CD4-positive, alpha-beta T cell treated with Interleukin-6 for 4 hours (primary cell): ENCODE measurements at regions not wholly inside any gene's neighbourhood (a gene's known extent, or its start where the extent isn't known, plus 50 kb on each side); places are given as distances from the start of the nearest gene placed in this dataset.
"Not testable (repeated sequence)": the region's sequence is repeated elsewhere in the genome, so short reads cannot be mapped to it uniquely, and the experiment has no call there.

Source experiments
- DNase-seq: peaks from one replicate; pipeline ENCODE4 v3.0.0-alpha.2; 2020; ENCODE audit warnings: mixed read lengths

DNA sequence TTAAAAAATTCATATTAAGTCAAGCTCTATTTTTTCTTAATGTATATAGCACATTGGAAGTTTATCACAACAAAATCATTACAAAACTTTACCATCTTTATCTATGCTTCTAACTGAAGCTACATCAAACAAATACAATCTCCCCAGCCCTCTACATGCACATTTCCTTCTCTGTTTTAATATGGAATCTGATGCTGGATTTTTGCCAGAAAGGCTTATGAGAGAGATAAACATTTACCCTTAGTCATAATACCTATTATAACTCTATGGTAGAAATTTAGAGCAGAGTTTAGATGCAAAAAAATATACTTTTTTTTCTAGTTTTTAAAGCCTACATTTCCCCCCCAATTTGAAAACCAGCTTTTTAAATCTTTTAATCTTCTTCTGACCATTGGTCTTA is 1198.6 kb downstream of the GATA3 start:
- no peak for DNase-seq

DNA sequence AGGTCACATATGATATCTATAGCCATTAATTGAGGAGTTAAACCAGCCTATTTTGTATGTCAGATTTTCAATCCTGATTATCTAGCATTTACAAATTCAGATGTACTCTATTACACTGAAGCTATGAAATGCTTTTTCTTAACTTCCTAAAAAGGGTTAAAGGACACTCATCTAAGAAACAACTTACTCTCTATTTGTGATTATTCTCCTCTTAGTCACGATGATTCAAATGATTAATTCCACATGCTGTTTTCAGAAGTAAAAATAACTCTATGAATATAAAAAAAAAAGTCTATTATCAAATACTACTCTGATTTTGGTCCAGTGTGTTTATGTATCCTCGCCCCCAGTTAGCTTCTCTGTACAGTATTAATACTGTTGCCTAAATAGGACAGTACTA is 1199.9 kb downstream of the GATA3 start:
- no peak for DNase-seq

DNA sequence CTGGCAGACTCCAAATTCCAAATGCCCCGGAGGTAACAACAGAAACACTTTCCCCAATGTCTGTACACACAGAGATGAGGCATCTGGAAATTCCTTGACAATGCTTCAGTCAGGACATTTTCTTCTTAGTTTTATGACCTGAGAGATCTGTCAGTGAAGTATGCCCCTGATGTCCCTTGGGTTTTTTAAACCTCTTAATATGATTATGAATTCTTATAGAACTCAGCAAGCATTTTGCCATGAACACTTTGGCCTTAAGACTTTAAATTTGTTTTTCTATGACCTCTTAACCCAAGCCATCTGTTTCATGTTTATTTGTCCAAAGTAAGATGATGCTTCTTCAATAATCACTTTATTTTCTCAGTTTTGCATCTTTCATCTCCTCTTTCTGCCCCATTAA is 1206.2 kb downstream of the GATA3 start:
- no peak for DNase-seq

DNA sequence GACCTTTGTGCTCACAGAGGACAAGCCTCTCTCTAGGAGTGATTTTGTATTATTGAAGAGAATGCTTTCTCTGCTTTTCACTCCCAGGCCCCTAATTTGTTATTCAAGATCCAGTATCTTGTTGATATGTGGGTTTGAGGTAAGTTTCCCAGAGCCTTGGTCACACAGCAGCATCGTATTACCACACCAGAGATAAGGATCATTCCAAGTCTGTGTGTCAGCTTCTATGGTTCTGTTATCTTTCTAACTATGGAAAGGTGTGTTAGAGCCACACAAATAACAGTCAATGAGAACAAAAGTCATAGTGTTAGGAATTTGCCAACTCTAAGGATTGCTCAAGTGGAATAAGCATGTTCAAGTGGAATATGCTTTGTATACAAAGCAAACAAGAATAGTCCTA is 1208.3 kb downstream of the GATA3 start:
- DNase-seq: no peak

DNA sequence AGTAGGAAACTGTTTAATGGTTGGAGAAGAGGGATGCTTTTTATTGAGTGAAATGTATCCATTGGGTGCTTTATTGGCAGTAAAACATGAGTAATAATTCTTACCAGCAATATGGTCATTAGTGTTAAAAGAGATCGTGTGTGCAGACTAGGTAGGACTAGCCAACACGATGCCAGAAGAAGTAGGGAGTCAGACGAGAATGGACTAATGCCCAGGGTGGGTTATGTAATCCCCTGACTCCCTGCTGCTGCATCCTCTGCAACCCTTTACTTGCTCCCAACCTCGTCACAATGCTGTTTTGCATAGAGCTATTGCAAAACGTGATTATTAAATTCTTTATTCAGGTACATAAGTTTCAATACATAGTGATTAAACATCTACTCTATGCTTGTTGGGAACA is 1213.7 kb downstream of the GATA3 start:
- DNase-seq: no peak

DNA sequence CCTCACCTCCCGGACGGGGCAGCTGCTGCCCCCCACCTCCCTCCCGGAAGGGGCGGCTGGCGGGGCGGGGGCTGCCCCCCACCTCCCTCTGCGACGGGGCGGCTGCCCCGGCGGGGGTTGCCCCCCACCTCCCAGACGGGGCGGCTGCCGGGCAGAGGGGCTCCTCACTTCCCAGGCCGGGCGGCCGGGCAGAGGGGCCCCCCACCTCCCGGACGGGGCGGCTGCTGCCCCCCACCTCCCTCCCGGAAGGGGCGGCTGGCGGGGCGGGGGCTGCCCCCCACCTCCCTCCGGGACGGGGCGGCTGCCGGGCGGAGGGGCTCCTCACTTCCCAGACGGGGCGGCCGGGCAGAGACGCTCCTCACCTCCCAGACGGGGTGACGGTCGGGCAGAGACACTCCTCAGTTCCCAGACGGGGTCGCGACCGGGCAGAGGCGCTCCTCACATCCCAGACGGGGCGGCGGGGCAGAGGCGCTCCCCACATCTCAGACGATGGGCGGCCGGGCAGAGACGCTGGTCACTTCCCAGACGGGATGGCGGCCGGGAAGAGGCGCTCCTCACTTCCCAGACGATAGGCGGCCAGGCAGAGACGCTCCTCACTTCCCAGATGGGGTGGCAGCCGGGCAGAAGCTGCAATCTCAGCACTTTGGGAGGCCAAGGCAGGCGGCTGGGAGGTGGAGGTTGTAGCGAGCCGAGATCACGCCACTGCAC is 1218.8 kb downstream of the GATA3 start:
- not testable (repeated sequence) for DNase-seq

DNA sequence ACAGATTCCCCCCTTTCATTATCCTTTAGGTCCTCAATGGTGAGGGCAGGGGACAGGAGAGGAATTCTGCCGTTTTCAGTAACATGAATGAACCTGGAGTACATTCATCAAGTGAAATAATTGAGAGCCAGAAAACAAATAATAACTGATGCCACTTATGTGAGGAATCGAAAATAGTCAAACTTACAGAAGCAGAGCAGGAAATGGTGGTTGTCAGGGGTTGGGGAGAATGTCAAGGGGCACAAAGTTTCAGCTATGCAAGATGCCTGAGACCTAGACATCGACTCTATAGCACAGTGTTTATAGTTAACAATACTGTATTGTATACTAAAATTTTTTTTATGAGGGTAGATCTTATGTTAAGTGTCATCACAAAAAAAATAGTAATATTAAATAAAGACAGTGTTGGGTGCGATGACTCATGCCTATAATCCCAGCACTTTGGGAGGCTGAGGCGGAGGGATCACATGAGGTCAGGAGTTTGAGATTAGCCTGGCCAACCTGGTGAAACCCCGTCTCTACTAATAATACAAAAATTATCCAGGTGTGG is 1219.8 kb downstream of the GATA3 start:
- DNase-seq: no peak

DNA sequence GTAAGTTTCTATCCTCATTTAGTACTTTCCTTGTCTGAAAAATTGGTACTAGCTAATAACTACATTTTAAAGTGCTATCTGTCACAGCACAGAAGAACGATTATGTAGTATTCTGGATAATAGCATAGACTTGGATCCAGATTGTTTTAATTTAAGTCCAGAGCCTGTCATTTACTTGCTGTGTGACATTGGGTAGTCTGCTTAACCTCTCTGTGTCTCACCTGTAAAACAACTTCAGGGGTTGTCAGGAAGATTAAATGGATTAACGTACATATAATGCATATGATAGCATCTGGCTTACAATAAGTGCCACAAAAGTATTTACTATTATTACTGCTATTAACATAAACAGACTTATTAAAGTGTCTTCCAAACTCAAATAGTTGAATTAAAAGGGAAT is 1221.4 kb downstream of the GATA3 start:
- DNase-seq: no peak

DNA sequence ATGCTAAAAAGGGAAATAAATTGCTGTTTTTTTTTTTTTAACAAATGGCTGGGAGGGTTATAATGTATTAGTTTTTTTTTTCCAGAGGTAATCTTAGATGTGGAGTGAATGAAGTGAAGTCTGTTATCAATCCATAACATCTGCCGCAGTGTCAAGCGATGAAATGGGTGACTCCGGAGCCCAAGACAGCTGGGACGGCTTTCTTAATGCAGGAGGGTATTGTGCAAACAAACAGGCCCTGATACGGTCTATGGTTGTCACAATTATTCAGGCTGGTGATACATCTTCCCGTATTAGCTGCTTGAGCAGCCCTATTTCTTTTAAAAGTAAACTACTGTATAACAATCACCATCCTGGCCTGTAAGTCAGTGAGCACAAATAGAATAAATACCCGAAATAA is 1231.2 kb downstream of the GATA3 start:
- no peak for DNase-seq

DNA sequence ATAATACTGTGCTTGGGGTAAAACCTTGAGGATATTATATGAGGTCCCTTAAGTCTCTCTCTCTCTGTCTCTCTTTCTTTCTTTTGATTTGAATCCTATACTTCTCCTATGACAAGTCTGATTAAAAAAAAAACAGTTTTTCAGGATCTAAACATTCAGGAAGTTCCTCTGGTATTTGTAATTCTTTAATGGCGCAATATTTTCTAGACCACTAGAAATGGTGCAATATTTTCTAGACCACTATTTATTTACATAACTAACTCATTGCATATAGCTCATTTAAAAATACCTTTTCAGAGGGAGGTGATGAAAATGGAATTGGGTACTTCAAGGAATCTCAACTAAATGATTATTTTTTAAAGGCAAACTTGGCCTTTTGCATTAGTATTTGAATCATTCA is 1235.3 kb downstream of the GATA3 start:
- no peak for DNase-seq

DNA sequence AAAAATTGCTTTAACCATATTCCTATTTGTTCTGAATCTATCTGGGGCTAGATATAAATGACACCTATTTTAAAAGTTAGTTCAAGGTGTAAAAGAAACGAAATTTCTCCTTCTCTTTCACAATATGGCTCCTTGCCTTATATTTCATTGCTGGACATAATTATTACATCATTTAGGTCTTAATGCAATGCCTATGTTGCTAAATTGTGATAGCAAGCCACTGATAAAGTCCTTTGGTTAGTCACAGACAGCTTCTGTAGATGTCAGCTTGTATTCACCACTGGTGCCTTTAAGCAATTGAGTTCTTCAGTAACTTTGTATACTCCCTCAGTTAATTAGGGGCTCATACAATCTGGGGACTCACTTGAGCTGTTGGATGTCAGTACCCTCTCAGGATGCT is 1236.6 kb downstream of the GATA3 start:
- DNase-seq: no peak

DNA sequence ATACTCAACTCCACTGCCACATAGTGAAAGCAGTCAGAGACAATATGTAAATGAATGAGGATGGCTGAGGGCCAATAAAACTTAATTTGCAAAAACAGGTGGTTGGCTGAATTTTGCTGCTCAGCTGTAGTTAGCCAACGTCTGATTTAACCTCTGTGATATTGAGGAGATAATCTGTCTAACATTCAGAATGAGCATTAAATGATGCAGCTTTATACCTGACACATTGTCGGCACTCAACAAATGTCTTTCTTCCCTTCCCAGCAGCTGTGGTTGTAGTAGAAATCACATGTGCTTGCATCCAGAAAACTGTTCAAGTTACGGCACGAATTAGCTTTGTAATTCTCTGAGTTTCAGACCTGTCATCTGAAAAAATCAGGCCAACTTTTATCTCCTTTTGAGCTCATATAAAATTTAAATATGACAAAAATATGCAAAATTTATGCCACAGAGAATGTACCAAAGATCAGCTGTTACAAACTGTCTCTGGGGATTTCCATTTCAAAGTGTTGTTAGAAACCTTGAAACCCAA is 1239.7 kb downstream of the GATA3 start:
- no peak for DNase-seq

DNA sequence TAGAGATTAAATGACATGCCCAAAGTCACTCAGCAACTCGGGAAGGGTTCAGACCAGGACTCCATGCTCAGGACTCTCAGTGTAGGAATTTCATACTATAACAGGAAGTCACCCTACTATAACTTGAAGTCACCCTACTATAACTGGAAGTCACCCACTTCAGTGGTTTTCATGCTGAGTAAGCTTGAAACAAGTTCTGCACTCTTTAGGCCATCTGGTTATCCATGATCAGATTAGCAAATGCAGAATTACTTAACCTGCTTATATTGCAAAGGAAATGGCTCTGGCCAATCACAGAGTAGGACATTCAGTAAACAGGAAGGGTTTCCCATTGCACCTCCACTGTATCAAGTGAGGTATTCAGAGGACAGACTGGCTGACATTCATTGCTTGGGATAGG is 1240.4 kb downstream of the GATA3 start:
- DNase-seq: no peak

DNA sequence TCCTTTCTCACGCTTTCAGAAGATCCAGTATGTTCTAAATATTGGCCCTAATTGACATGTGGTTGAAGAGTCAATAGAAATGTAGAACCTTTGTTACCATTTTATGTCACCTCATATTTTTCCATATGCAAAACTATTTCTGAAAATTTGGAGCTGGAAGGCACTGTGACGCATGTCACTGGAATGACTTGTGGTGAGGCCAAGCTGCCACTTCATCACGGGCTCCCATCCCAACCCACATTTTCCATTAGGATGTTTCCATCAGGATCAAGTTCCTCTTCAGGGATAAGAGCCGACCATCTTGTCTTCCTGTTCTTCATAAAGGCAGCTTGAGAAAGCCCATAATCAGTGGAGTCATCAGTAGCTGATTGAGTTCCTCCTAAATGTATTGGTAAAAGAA is 1241.7 kb downstream of the GATA3 start:
- DNase-seq: no peak

DNA sequence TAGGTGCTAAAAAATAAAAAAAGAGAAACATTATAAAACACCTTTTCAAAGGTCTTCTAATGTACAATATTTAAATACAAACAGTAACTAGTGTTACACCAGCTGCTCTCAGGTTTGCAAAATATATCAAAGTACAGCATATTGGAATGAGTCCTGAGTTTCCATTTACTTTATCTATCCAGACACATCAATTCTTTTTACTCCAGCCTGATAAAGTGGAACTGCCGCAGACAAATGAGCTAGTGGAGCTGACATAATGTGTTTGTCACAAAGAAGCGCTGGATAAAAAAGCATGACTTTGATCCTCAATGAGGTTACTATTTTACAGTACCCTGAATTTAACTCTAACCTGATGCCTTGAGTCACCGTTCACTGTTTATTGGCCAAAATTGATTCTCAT is 1243.1 kb downstream of the GATA3 start:
- no peak for DNase-seq

DNA sequence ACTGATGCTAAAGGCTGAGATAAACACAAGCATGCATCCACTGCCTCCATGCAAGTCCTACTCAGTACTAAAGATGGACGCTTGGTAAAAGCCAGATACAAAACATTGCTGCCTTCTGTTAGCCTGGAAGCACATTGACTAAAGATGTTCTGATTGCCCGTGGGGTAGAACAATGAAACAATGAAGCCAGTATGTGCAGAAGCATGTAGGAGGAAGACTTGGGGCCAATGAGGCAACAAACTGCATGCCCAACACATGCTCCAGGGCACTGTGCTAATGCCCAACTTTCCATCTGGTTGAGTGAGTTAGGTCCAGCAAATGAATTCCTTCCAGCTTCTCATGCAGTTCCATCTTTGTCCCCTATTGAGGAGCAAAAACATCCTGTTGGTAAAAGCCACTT is 1245.5 kb downstream of the GATA3 start:
- no peak for DNase-seq

DNA sequence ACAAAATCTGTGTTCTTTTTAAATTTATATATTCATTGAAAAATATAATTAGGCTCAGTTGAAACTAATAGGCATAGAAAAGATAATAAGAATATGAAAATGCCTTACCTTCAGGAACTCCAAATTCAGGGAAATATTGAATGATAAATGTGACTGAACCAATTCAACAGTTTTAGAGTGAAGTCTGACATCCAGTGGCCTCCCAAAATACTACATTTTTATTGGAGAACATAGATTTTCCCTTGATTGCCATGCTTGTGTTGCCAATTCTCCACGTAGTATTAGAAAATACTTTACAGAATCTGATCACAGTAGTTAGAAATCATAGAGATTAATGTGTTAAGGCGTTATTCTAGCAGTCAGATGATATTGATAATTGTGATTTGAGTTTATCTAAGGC is 1246.7 kb downstream of the GATA3 start:
- DNase-seq: no peak

DNA sequence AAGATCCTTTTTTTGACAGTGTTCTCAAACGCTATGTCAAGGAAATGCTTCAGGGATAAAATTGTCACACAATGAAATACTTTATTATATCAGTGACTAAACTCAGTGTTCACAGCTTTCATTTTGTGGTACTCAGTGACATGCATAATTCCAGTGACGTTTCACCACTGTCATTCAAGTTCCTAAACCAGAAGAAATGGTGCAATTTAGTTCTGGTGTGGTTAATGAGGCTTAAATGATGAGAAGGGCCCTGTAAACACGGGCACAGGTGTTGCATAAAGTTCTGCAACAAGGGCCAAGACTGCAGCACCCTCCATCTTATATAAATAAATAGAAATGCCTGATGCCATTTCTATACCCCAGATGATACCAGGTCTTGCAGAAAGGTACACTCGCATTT is 1247.1 kb downstream of the GATA3 start:
- no peak for DNase-seq

DNA sequence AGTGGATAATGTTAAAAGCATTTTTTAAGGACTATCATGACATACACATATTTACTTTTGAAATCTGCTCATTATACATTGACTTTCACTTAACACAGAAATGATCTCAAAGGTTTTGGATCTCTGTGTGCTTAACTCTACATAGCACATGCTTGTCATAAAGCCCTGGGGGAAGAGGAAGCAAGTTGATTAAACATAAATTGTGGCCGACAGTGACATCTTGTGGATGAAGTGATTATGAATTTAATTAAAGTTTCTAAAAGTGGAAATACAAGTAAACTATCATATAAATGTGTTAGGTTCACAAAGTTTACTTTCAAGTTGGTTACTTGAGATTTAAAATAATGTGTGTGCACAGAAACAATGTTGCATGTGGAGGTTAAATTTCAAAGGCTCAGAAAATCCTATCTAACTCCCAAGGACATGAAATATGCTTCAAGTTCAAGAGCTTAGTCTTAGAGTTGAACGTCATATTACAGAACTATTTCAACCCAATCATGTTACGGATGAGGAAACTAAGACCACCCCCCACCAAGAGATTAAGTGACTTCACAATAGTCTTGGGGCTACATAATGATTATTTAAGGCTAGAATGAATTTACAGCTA is 1247.8 kb downstream of the GATA3 start:
- DNase-seq: peak; percentile 26

DNA sequence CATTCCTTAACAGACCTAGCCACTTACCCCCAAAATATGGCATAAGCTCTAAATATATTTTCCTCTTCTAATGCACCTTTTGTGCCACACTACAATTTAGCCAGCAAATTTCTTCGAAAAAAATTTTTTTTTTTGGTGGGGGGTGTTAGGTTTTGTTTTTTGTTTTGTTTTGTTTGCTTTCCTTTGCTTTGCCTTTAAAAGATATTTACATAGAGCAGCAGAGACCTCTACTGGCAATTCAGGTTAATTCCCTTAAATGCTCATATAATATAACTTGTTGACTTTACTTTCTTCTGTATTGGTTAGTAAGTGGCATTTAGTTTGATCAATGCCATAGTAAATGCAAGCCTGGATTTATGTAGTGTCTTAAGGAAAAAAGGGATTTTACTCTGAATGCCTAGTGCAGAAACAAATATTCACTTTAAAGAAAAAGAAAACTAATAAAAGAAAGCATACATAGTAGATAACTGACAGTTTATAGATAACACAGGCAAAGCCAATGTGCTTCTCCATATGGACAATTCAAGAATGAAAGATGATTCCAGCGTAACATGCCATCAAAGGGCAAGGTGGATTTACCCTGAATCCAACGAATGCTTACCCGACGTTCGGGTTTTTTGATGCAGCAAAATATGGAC is 1250.6 kb downstream of the GATA3 start:
- DNase-seq: no peak

DNA sequence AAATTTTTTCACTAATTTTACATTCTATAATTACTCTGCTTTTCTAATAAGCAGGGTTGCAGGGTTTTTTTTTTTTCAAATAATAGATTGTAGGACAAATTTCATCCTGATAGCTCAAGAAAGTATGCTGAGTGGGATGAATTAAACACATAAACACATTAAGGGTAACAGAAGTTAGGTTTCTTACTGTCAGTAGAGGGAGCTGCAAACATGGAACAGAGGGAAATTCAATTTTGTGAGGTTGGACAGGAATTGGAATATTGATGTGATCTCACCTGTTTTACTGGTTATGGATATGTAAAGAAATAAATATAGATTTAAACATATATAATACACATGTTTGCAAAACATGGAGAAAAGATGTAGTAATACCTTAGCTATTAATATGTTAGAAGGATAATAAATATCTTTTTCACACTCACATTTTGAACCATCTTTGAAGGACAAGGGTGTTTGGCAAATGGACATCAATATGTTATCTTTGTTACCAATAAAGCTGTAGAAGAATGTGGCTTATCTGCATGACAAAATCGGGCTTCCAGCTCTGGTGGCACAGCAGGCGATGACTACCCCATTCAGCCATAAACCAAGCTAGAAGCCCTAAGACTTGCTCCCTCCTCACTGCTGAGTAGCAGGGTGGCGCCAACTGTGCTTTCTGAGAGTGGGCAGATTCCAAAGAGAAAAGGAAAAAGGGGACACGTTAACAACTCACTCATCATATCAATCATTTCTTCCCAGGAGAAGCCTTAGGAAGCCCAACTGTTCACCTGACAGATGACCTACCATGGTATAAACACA is 1257.4 kb downstream of the GATA3 start:
- no peak for DNase-seq

DNA sequence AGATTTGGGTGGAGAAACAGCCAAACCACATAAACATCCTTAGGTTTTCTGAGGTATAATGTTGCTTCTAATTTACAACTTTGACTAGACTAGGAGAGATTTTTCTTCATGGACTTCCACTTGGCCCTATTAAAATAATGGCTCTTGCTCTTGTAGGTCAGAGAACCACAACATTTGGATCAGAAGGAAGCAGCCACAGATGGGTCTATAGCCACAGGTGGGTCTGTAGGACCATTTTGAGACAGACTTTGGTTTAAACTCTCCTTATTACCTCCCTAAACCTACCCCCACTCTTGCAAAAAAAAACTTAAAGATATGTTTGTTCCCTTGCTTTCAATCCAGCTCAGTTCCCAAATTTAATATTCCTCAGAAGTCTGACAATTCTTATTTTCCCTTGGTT is 1260.8 kb downstream of the GATA3 start:
- DNase-seq: no peak

DNA sequence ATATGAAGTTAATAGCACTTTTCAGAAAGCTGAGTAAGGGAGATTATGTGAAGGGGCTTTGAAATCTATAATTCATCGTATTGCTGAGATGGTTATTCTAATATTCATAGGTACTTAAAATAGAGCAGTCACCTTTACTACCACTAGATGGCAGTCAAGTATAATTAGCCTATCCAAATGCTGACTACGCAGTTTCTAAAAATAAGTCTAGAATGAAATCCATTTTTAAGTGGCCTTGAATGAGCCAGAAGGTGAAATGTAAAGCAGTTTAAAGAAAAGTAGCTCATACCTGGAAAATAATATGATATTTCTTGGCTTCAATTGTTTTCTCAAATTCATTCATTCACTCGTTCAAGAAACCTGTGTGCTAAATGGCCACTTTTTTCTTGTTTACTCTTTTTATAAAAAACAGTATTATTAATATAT is 1277.1 kb downstream of the GATA3 start:
- no peak for DNase-seq
